RWPE2 (cell line): ENCODE measurements at regions not wholly inside any gene's neighbourhood (a gene's known extent, or its start where the extent isn't known, plus 50 kb on each side); places are given as distances from the start of the nearest gene placed in this dataset.

Source experiments
- ATAC-seq: fragments of 200-7000 bp; cut with Tn5 transposase; 3 replicates; pipeline ENCODE4 v1.9.1; 2021; ENCODE audit warnings: low read depth
- DNase-seq: peaks from one replicate; pipeline ENCODE4 v3.0.0-alpha.2; 2020; ENCODE audit warnings: low spot score
- H3K27ac ChIP-seq: fragments of 450-650 bp; 2 replicates; pipeline ENCODE4 v1.5.1; 2017; ENCODE audit warnings: mild to moderate bottlenecking; ENCODE audit not compliant: poor library complexity, severe bottlenecking
- H3K27me3 ChIP-seq: fragments of 250-450 bp; sonication (Bioruptor Pico); 2 replicates; pipeline ENCODE4 v1.5.1; 2021; ENCODE audit warnings: mild to moderate bottlenecking, moderate library complexity; ENCODE audit not compliant: insufficient read depth, poor library complexity, severe bottlenecking
- H3K36me3 ChIP-seq: fragments of 250-450 bp; sonication (Bioruptor Pico); 2 replicates; pipeline ENCODE4 v1.5.1; 2020; ENCODE audit warnings: low read depth, mild to moderate bottlenecking, moderate library complexity
- H3K4me1 ChIP-seq: fragments of 250-450 bp; sonication (Bioruptor Pico); 2 replicates; pipeline ENCODE4 v1.5.1; 2021; ENCODE audit warnings: mild to moderate bottlenecking, moderate library complexity; ENCODE audit not compliant: insufficient read depth, poor library complexity, severe bottlenecking
- H3K4me3 ChIP-seq: fragments of 250-450 bp; sonication (Bioruptor Pico); 2 replicates; pipeline ENCODE4 v1.5.1; 2021; ENCODE audit warnings: mild to moderate bottlenecking, moderate library complexity; ENCODE audit not compliant: severe bottlenecking
- H3K9me3 ChIP-seq: fragments of 250-450 bp; sonication (Bioruptor Pico); 2 replicates; pipeline ENCODE4 v1.5.1; 2021; ENCODE audit warnings: mild to moderate bottlenecking, moderate library complexity; ENCODE audit not compliant: severe bottlenecking
- CTCF ChIP-seq: fragments of 450-650 bp; IDR thresholded peaks from one replicate; pipeline ENCODE4 v1.5.1; 2017; ENCODE audit warnings: mild to moderate bottlenecking, moderate library complexity; ENCODE audit not compliant: poor library complexity, severe bottlenecking

GRCh38 chr20:42020316-42020715 lies 402.1 kb upstream of the CHD6 start:
- peak; percentile 37; the same call in 2 of the 3 replicates for ATAC-seq
- TF ChIP-seq CTCF = no peak
- Histone ChIP-seq H3K27ac (no peak overlapping the region), H3K9me3 (peaks cover 4% of the 10 kb centered on the region), H3K27me3 (no peaks in the 10 kb centered on the region), H3K4me3 (no peak overlapping the region), H3K4me1 (no peaks in the 10 kb centered on the region), H3K36me3 (no peaks in the 10 kb centered on the region)
- no peak for DNase-seq

GRCh38 chr20:42018979-42019378 lies 400.8 kb upstream of the CHD6 start:
- H3K36me3 ChIP-seq = no peaks in the 10 kb centered on the region
- H3K27ac ChIP-seq = no peak overlapping the region
- ATAC-seq (no peak), DNase-seq (no peak)
- peak; percentile 36 for TF ChIP-seq CTCF
- no peak overlapping the region for H3K4me3 ChIP-seq
- H3K27me3 ChIP-seq = no peaks in the 10 kb centered on the region
- H3K4me1 ChIP-seq = no peaks in the 10 kb centered on the region
- peaks cover 4% of the 10 kb centered on the region for H3K9me3 ChIP-seq

- H3K9me3 ChIP-seq = peaks cover 5% of the 10 kb centered on the region
- H3K27me3 ChIP-seq = no peaks in the 10 kb centered on the region
- DNase-seq (no peak), ATAC-seq (no peak)
- no peak overlapping the region for H3K27ac ChIP-seq
- TF ChIP-seq CTCF = no peak
- no peak overlapping the region for H3K4me3 ChIP-seq
- no peaks in the 10 kb centered on the region for H3K36me3 ChIP-seq
- H3K4me1 ChIP-seq = no peaks in the 10 kb centered on the region
Observed at GRCh38 chr20:42010090-42010489, 391.9 kb upstream of the CHD6 start.

- DNase-seq = no peak
- no peak overlapping the region for H3K27ac ChIP-seq
- no peak for ATAC-seq
- no peaks in the 10 kb centered on the region for H3K27me3 ChIP-seq
- no peaks in the 10 kb centered on the region for H3K36me3 ChIP-seq
- peaks cover 9% of the 10 kb centered on the region for H3K9me3 ChIP-seq
- no peaks in the 10 kb centered on the region for H3K4me1 ChIP-seq
- no peak for TF ChIP-seq CTCF
- H3K4me3 ChIP-seq = no peak overlapping the region
Observed at GRCh38 chr20:42007251-42007650, 389.1 kb upstream of the CHD6 start.

GRCh38 chr20:42005211-42005610 lies 387.0 kb upstream of the CHD6 start:
- H3K27me3 ChIP-seq = no peaks in the 10 kb centered on the region
- no peak overlapping the region for H3K27ac ChIP-seq
- TF ChIP-seq CTCF = no peak
- no peaks in the 10 kb centered on the region for H3K36me3 ChIP-seq
- no peak overlapping the region for H3K4me3 ChIP-seq
- ATAC-seq (no peak), DNase-seq (no peak)
- peaks cover 9% of the 10 kb centered on the region for H3K9me3 ChIP-seq
- H3K4me1 ChIP-seq = no peaks in the 10 kb centered on the region
